ENCODE measurements at regions not wholly inside any gene's neighbourhood (a gene's known extent, or its start where the extent isn't known, plus 50 kb on each side); places are given as distances from the start of the nearest gene placed in this dataset.

DNA sequence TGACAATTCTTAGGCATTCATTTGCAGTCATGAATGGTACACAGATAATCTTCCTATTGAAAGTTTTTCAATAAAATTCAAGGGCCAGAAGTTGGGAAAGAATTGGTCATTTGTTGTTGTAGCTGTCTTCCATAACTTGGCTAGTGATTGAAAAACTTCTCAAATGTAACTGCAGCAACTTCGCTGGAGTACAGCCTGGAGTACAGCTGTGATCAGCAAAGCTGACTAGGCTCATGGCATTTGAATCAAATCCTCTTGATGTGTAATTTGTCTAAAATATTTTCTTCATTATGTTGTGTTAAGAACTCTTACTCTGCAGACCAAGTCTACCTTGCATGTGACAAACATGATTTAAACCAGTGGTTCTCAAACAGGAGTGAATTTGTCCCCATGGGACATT is 226.5 kb upstream of the STEAP1 start:
- WGBS, 2 experiments (ENCODE audit: low coverage in 1 of 2, low lambda C conversion rate in 2 of 2, missing lambda C conversion rate in 2 of 2), result 0% methylated on average over 1 of the region's 1 CpG
- H3K4me3 ChIP-seq, result no peak overlapping the region
- no peak overlapping the region for H3K27ac ChIP-seq
- H4K20me1 ChIP-seq (ENCODE audit: insufficient read depth), result no peaks in the 10 kb centered on the region
- no peaks in the 10 kb centered on the region for H3K36me3 ChIP-seq (ENCODE audit: low read depth)
- in situ Hi-C loops (cut with MboI), result no loop called here
- TF ChIP-seq EZH2 (IDR thresholded peaks at IDR 0.05; ENCODE audit: insufficient read depth, poor library complexity, severe bottlenecking), result no peak
- no peak for TF ChIP-seq EZH2phosphoT487 (IDR thresholded peaks at IDR 0.05; ENCODE audit: insufficient read depth, low read depth)
- no peak for DNase-seq
- H3K9ac ChIP-seq, result no peak overlapping the region
- H3K9me3 ChIP-seq (ENCODE audit: low read depth), result no peaks in the 10 kb centered on the region
- H2AFZ ChIP-seq, result no peak overlapping the region
- H3K4me1 ChIP-seq (ENCODE audit: insufficient read depth), result no peaks in the 10 kb centered on the region
- no peaks in the 10 kb centered on the region for H3F3A ChIP-seq (ENCODE audit: insufficient read depth)
- no peak overlapping the region for H3K4me2 ChIP-seq (ENCODE audit: unreplicated experiment)
- H3K79me2 ChIP-seq (ENCODE audit: insufficient read depth), result no peaks in the 10 kb centered on the region
- no peaks in the 10 kb centered on the region for H3K9me2 ChIP-seq (ENCODE audit: insufficient read depth)
- H3K27me3 ChIP-seq (replicated peaks; ENCODE audit: insufficient read depth), result no peaks in the 10 kb centered on the region

- Histone ChIP-seq H3K79me2 (ENCODE audit: insufficient read depth) (no peaks in the 10 kb centered on the region), H2AFZ (no peak overlapping the region), H3K27ac (no peak overlapping the region), H3K4me2 (ENCODE audit: unreplicated experiment) (no peak overlapping the region), H3K9me3 (ENCODE audit: low read depth) (no peaks in the 10 kb centered on the region), H3K4me3 (no peak overlapping the region), H3K9me2 (ENCODE audit: insufficient read depth) (no peaks in the 10 kb centered on the region), H3K9ac (no peak overlapping the region), H3K4me1 (ENCODE audit: insufficient read depth) (no peaks in the 10 kb centered on the region), H3F3A (ENCODE audit: insufficient read depth) (no peaks in the 10 kb centered on the region), H3K27me3 (replicated peaks; ENCODE audit: insufficient read depth) (no peaks in the 10 kb centered on the region), H3K36me3 (ENCODE audit: low read depth) (no peaks in the 10 kb centered on the region), H4K20me1 (ENCODE audit: insufficient read depth) (no peaks in the 10 kb centered on the region)
- no peak for TF ChIP-seq EZH2phosphoT487 (IDR thresholded peaks at IDR 0.05; ENCODE audit: insufficient read depth, low read depth)
- TF ChIP-seq EZH2 (IDR thresholded peaks at IDR 0.05; ENCODE audit: insufficient read depth, poor library complexity, severe bottlenecking), result no peak
- WGBS, 2 experiments (ENCODE audit: low coverage in 1 of 2, low lambda C conversion rate in 2 of 2, missing lambda C conversion rate in 2 of 2), result 65 to 79% methylated on average over 1 of the region's 1 CpG
- DNase-seq, result no peak
- in situ Hi-C loops (cut with MboI), result no loop called here
These were observed 225.8 kb upstream of the STEAP1 start for GRCh38 chr7:89928451-89928850.

GRCh38 chr7:89934101-89934500 is 220.2 kb upstream of the STEAP1 start:
- in situ Hi-C loops (cut with MboI), result no loop called here
- H3K4me2 ChIP-seq (ENCODE audit: unreplicated experiment), result no peak overlapping the region

GRCh38 chr7:89943525-89944050 is 210.7 kb upstream of the STEAP1 start:
- H3K9ac ChIP-seq, result no peak overlapping the region
- H3K4me3 ChIP-seq, result no peak overlapping the region
- H2AFZ ChIP-seq, result no peak overlapping the region
- H3K9me3 ChIP-seq (ENCODE audit: low read depth), result no peaks in the 10 kb centered on the region
- WGBS, 2 experiments (ENCODE audit: low coverage in 1 of 2, low lambda C conversion rate in 2 of 2, missing lambda C conversion rate in 2 of 2), result 3 to 5% methylated on average over 3 of the region's 3 CpGs
- no peaks in the 10 kb centered on the region for H3K4me1 ChIP-seq (ENCODE audit: insufficient read depth)
- H3K79me2 ChIP-seq (ENCODE audit: insufficient read depth), result no peaks in the 10 kb centered on the region
- no peaks in the 10 kb centered on the region for H3K9me2 ChIP-seq (ENCODE audit: insufficient read depth)
- no peak for DNase-seq
- H4K20me1 ChIP-seq (ENCODE audit: insufficient read depth), result no peaks in the 10 kb centered on the region
- H3K36me3 ChIP-seq (ENCODE audit: low read depth), result no peaks in the 10 kb centered on the region
- H3F3A ChIP-seq (ENCODE audit: insufficient read depth), result no peaks in the 10 kb centered on the region
- in situ Hi-C loops (cut with MboI), result no loop called here
- no peaks in the 10 kb centered on the region for H3K27me3 ChIP-seq (replicated peaks; ENCODE audit: insufficient read depth)
- TF ChIP-seq EZH2phosphoT487 (IDR thresholded peaks at IDR 0.05; ENCODE audit: insufficient read depth, low read depth) (no peak), EZH2 (IDR thresholded peaks at IDR 0.05; ENCODE audit: insufficient read depth, poor library complexity, severe bottlenecking) (no peak)
- H3K27ac ChIP-seq, result no peak overlapping the region
- no peak overlapping the region for H3K4me2 ChIP-seq (ENCODE audit: unreplicated experiment)

More at GRCh38 chr7:89934101-89934500, 220.2 kb upstream of the STEAP1 start:
- no peaks in the 10 kb centered on the region for H3K79me2 ChIP-seq (ENCODE audit: insufficient read depth)
- no peaks in the 10 kb centered on the region for H3K9me2 ChIP-seq (ENCODE audit: insufficient read depth)
- H3F3A ChIP-seq (ENCODE audit: insufficient read depth), result no peaks in the 10 kb centered on the region
- TF ChIP-seq EZH2phosphoT487 (IDR thresholded peaks at IDR 0.05; ENCODE audit: insufficient read depth, low read depth) (no peak), EZH2 (IDR thresholded peaks at IDR 0.05; ENCODE audit: insufficient read depth, poor library complexity, severe bottlenecking) (no peak)
- 20% methylated on average over 1 of the region's 1 CpG for WGBS, 2 experiments (ENCODE audit: low coverage in 1 of 2, low lambda C conversion rate in 2 of 2, missing lambda C conversion rate in 2 of 2)
- DNase-seq, result no peak
- no peak overlapping the region for H3K4me3 ChIP-seq
- H4K20me1 ChIP-seq (ENCODE audit: insufficient read depth), result no peaks in the 10 kb centered on the region
- no peaks in the 10 kb centered on the region for H3K4me1 ChIP-seq (ENCODE audit: insufficient read depth)
- H2AFZ ChIP-seq, result no peak overlapping the region
- H3K9ac ChIP-seq, result no peak overlapping the region
- H3K27ac ChIP-seq, result no peak overlapping the region
- H3K36me3 ChIP-seq (ENCODE audit: low read depth), result no peaks in the 10 kb centered on the region
- no peaks in the 10 kb centered on the region for H3K9me3 ChIP-seq (ENCODE audit: low read depth)
- no peaks in the 10 kb centered on the region for H3K27me3 ChIP-seq (replicated peaks; ENCODE audit: insufficient read depth)

DNA sequence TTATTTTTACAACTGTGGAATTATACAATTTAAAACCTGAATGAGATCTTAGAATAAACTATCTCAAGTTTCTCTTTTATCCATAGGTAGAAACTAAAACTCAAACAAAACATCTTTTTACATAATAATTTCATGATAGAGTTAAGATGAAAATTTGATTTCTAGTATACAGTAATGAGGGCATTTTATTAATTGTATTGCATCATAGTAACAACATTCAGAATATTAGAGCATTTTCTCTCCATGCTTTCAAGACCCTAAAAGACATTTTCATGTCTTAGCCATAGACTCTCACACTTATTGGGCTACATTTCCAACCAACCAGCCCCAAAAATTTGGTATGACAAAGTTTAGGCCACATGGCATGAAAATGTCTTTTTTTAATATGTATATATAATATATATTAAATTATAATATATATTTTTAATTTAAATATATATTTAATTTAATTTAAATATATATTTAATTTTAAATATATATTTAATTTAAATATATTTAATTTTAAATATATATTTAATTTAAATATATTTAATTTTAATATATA is 195.7 kb upstream of the STEAP1 start:
- Histone ChIP-seq H3K79me2 (ENCODE audit: insufficient read depth) (no peaks in the 10 kb centered on the region), H3K9ac (no peak overlapping the region), H3K36me3 (ENCODE audit: low read depth) (no peaks in the 10 kb centered on the region), H3F3A (ENCODE audit: insufficient read depth) (no peaks in the 10 kb centered on the region), H3K27ac (no peak overlapping the region), H3K4me3 (no peak overlapping the region), H3K4me2 (ENCODE audit: unreplicated experiment) (no peak overlapping the region), H4K20me1 (ENCODE audit: insufficient read depth) (no peaks in the 10 kb centered on the region), H3K27me3 (replicated peaks; ENCODE audit: insufficient read depth) (no peaks in the 10 kb centered on the region), H3K9me2 (ENCODE audit: insufficient read depth) (no peaks in the 10 kb centered on the region; the same call in none of the 2 replicates), H3K4me1 (ENCODE audit: insufficient read depth) (no peaks in the 10 kb centered on the region), H2AFZ (no peak overlapping the region), H3K9me3 (ENCODE audit: low read depth) (no peaks in the 10 kb centered on the region)
- TF ChIP-seq EZH2phosphoT487 (IDR thresholded peaks at IDR 0.05; ENCODE audit: insufficient read depth, low read depth), result no peak
- no peak for TF ChIP-seq EZH2 (IDR thresholded peaks at IDR 0.05; ENCODE audit: insufficient read depth, poor library complexity, severe bottlenecking)
- no peak for DNase-seq
- in situ Hi-C loops (cut with MboI), result no loop called here

Data from GM23248 (cell line).